Muscle of leg (tissue), 3 donors: ENCODE measurements at regions not wholly inside any gene's neighbourhood (a gene's known extent, or its start where the extent isn't known, plus 50 kb on each side); places are given as distances from the start of the nearest gene placed in this dataset.
A peak's percentile ranks its signal among the peaks of the same experiment; 100 is the strongest.
"Not testable (repeated sequence)": the region's sequence is repeated elsewhere in the genome, so short reads cannot be mapped to it uniquely, and the experiment has no call there.

ENCODE experiments used
- DNase-seq: peaks from one replicate; pipeline ENCODE4 v3.0.0; 2013
- H3K27ac ChIP-seq: one replicate; pipeline ENCODE4 v1.5.1; 2013; ENCODE audit warnings: mild to moderate bottlenecking, low read length, control low read depth
- H3K27me3 ChIP-seq: one replicate; pipeline ENCODE4 v1.6.1; 2013; ENCODE audit warnings: low read length; ENCODE audit not compliant: control insufficient read depth, insufficient read depth
- H3K36me3 ChIP-seq: one replicate; pipeline ENCODE4 v1.6.1; 2013; ENCODE audit warnings: low read length; ENCODE audit not compliant: control insufficient read depth, insufficient read depth
- H3K4me1 ChIP-seq: one replicate; pipeline ENCODE4 v1.6.1; 2013; ENCODE audit warnings: low read length; ENCODE audit not compliant: control insufficient read depth, insufficient read depth
- H3K4me3 ChIP-seq: one replicate; pipeline ENCODE4 v1.5.1; 2013; ENCODE audit warnings: low read length, control low read depth
- H3K9me3 ChIP-seq: replicated peaks from 2 replicates; pipeline ENCODE4 v1.6.1; 2013; ENCODE audit warnings: low read depth, low read length; ENCODE audit not compliant: control insufficient read depth
- WGBS: methylation state at CpG from one replicate; pipeline ENCODE4 v1.1.5; 2013; ENCODE audit warnings: missing lambda C conversion rate; ENCODE audit not compliant: insufficient coverage; 5-methylcytosine and 5-hydroxymethylcytosine counted together

GRCh38 chr14:83975841-83976770, 1553.8 kb upstream of the FLRT2 start:
- H3K36me3 ChIP-seq, result no peaks in the 10 kb centered on the region
- H3K4me3 ChIP-seq, result no peak overlapping the region
- peak overlapping the region; percentile 21 for H3K27ac ChIP-seq
- H3K27me3 ChIP-seq, result no peaks in the 10 kb centered on the region
- H3K9me3 ChIP-seq, result no peaks in the 10 kb centered on the region
- peaks cover 7% of the 10 kb centered on the region for H3K4me1 ChIP-seq
- WGBS, result no CpG with 5 or more reads among the region's 7 CpGs
- DNase-seq, result peak; percentile 81

- DNase-seq, result no peak
- H3K36me3 ChIP-seq, result no peaks in the 10 kb centered on the region
- H3K4me1 ChIP-seq, result peaks cover 7% of the 10 kb centered on the region
- H3K27me3 ChIP-seq, result no peaks in the 10 kb centered on the region
- H3K4me3 ChIP-seq, result no peak overlapping the region
- no CpG with 5 or more reads among the region's 5 CpGs for WGBS
- no peak overlapping the region for H3K27ac ChIP-seq
- H3K9me3 ChIP-seq, result no peaks in the 10 kb centered on the region
Observed at GRCh38 chr14:83977583-83977982, 1552.4 kb upstream of the FLRT2 start.

- WGBS, result 100% methylated on average over 1 of the region's 3 CpGs
- not testable (repeated sequence) for H3K4me3 ChIP-seq, H3K27me3 ChIP-seq, H3K9me3 ChIP-seq, H3K4me1 ChIP-seq, H3K36me3 ChIP-seq, DNase-seq, H3K27ac ChIP-seq
Observed at GRCh38 chr14:83981676-83982258, 1548.2 kb upstream of the FLRT2 start.

GRCh38 chr14:83988275-83988674, 1541.7 kb upstream of the FLRT2 start:
- H3K27me3 ChIP-seq, result no peaks in the 10 kb centered on the region
- no peaks in the 10 kb centered on the region for H3K36me3 ChIP-seq
- H3K4me1 ChIP-seq, result no peaks in the 10 kb centered on the region
- no CpG with 5 or more reads among the region's 3 CpGs for WGBS
- H3K9me3 ChIP-seq, result no peaks in the 10 kb centered on the region
- no peak for DNase-seq
- no peak overlapping the region for H3K4me3 ChIP-seq
- no peak overlapping the region for H3K27ac ChIP-seq

- Histone ChIP-seq H3K27ac (no peak overlapping the region), H3K4me3 (no peak overlapping the region), H3K36me3 (no peaks in the 10 kb centered on the region), H3K4me1 (no peaks in the 10 kb centered on the region), H3K27me3 (no peaks in the 10 kb centered on the region), H3K9me3 (no peaks in the 10 kb centered on the region)
- WGBS, result no CpG with 5 or more reads among the region's 3 CpGs
- DNase-seq, result no peak
Observed at GRCh38 chr14:83991666-83992065, 1538.3 kb upstream of the FLRT2 start.

GRCh38 chr14:83992857-83993256, 1537.1 kb upstream of the FLRT2 start:
- Histone ChIP-seq H3K27me3 (no peaks in the 10 kb centered on the region), H3K9me3 (no peaks in the 10 kb centered on the region), H3K4me1 (no peaks in the 10 kb centered on the region), H3K36me3 (no peaks in the 10 kb centered on the region), H3K4me3 (no peak overlapping the region), H3K27ac (no peak overlapping the region)
- WGBS, result 85% methylated on average over 3 of the region's 3 CpGs
- no peak for DNase-seq

GRCh38 chr14:83993545-83993944, 1536.4 kb upstream of the FLRT2 start:
- no peak overlapping the region for H3K27ac ChIP-seq
- H3K9me3 ChIP-seq, result no peaks in the 10 kb centered on the region
- no peak for DNase-seq
- no peaks in the 10 kb centered on the region for H3K27me3 ChIP-seq
- WGBS, result no CpG with 5 or more reads among the region's 2 CpGs
- no peaks in the 10 kb centered on the region for H3K36me3 ChIP-seq
- H3K4me3 ChIP-seq, result no peak overlapping the region
- H3K4me1 ChIP-seq, result no peaks in the 10 kb centered on the region

GRCh38 chr14:83994020-83994419, 1535.9 kb upstream of the FLRT2 start:
- Histone ChIP-seq H3K9me3 (no peaks in the 10 kb centered on the region), H3K27ac (no peak overlapping the region), H3K4me1 (no peaks in the 10 kb centered on the region), H3K36me3 (no peaks in the 10 kb centered on the region), H3K27me3 (no peaks in the 10 kb centered on the region), H3K4me3 (no peak overlapping the region)
- no CpG with 5 or more reads among the region's 2 CpGs for WGBS
- DNase-seq, result no peak

GRCh38 chr14:84001023-84001422, 1528.9 kb upstream of the FLRT2 start:
- no peaks in the 10 kb centered on the region for H3K4me1 ChIP-seq
- H3K27ac ChIP-seq, result no peak overlapping the region
- H3K9me3 ChIP-seq, result no peaks in the 10 kb centered on the region
- WGBS, result no CpG with 5 or more reads among the region's 3 CpGs
- no peak for DNase-seq
- H3K36me3 ChIP-seq, result no peaks in the 10 kb centered on the region
- no peak overlapping the region for H3K4me3 ChIP-seq
- H3K27me3 ChIP-seq, result no peaks in the 10 kb centered on the region

- Histone ChIP-seq H3K27ac (no peak overlapping the region), H3K4me1 (no peaks in the 10 kb centered on the region), H3K36me3 (no peaks in the 10 kb centered on the region), H3K4me3 (no peak overlapping the region), H3K27me3 (no peaks in the 10 kb centered on the region), H3K9me3 (no peaks in the 10 kb centered on the region)
- no peak for DNase-seq
Observed at GRCh38 chr14:84003346-84003745, 1526.6 kb upstream of the FLRT2 start.
